ENCODE measurements at regions not wholly inside any gene's neighbourhood (a gene's known extent, or its start where the extent isn't known, plus 50 kb on each side); places are given as distances from the start of the nearest gene placed in this dataset.

DNA sequence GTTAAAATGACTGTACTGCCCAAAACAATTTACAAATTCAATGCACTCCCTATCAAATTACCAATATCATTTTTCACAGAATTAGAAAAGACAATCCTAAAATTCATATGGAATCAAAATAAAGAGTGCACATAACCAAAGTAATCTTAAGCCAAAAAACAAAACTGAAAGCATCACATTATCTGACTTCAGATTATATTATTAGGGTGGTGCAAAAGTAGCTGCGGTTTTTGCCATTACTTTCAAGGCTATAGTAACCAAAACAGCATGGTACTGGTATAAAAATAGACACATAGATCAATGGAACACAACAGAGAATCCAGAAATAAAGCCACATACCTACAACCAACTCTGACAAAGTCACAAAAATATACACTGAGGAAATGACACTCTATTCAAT, 396.6 kb downstream of the EIPR1 start:
- TF ChIP-seq RFX5 (IDR thresholded peaks at IDR 0.05; ENCODE audit: borderline replicate concordance, low read depth, low read length), result no peak
- no peak for TF ChIP-seq BRCA1 (IDR thresholded peaks at IDR 0.05; ENCODE audit: low read depth, low read length)
- TF ChIP-seq, protein P1, sequence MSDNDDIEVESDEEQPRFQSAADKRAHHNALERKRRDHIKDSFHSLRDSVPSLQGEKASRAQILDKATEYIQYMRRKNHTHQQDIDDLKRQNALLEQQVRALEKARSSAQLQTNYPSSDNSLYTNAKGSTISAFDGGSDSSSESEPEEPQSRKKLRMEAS (IDR thresholded peaks at IDR 0.05), result no peak
- TF ChIP-seq JUN (IDR thresholded peaks at IDR 0.05; ENCODE audit: low read depth, low read length), result no peak
- no peak for TF ChIP-seq POLR2A (IDR thresholded peaks at IDR 0.05; ENCODE audit: control extremely low read depth in 1 of 2, low read depth in 2 of 2, low read length in 2 of 2)
- TF ChIP-seq CBX5 (IDR thresholded peaks at IDR 0.05; ENCODE audit: low read depth, low read length), result no peak
- TF ChIP-seq EGR1 (IDR thresholded peaks at IDR 0.05; ENCODE audit: borderline replicate concordance, low read depth, low read length), result no peak
- TF ChIP-seq, protein P2, sequence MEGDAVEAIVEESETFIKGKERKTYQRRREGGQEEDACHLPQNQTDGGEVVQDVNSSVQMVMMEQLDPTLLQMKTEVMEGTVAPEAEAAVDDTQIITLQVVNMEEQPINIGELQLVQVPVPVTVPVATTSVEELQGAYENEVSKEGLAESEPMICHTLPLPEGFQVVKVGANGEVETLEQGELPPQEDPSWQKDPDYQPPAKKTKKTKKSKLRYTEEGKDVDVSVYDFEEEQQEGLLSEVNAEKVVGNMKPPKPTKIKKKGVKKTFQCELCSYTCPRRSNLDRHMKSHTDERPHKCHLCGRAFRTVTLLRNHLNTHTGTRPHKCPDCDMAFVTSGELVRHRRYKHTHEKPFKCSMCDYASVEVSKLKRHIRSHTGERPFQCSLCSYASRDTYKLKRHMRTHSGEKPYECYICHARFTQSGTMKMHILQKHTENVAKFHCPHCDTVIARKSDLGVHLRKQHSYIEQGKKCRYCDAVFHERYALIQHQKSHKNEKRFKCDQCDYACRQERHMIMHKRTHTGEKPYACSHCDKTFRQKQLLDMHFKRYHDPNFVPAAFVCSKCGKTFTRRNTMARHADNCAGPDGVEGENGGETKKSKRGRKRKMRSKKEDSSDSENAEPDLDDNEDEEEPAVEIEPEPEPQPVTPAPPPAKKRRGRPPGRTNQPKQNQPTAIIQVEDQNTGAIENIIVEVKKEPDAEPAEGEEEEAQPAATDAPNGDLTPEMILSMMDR (IDR thresholded peaks at IDR 0.05; ENCODE audit: control extremely low read depth in 1 of 3, insufficient read depth in 1 of 3, low read depth in 1 of 3, low read length in 3 of 3), result no peak
- no peak for TF ChIP-seq POLR2AphosphoS5 (IDR thresholded peaks at IDR 0.05; ENCODE audit: low read depth, low read length)
- no peak for TF ChIP-seq SIN3A (conservative IDR thresholded peaks at IDR 0.05 in 1 of 2, IDR thresholded peaks at IDR 0.05 in 1 of 2; ENCODE audit: low read depth in 1 of 2, low read length in 2 of 2)
- no peak for TF ChIP-seq CREB1 (IDR thresholded peaks at IDR 0.05)
- TF ChIP-seq JUND (IDR thresholded peaks at IDR 0.05; ENCODE audit: low read length), result no peak
- TF ChIP-seq EZH2 (IDR thresholded peaks at IDR 0.05; ENCODE audit: low read depth, low read length, severe bottlenecking), result no peak
- no peak for TF ChIP-seq KDM1A (IDR thresholded peaks at IDR 0.05; ENCODE audit: borderline replicate concordance, low read length)

Data from H1 (cell line).